ENCODE measurements at regions not wholly inside any gene's neighbourhood (a gene's known extent, or its start where the extent isn't known, plus 50 kb on each side); places are given as distances from the start of the nearest gene placed in this dataset.
A peak's percentile ranks its signal among the peaks of the same experiment; 100 is the strongest.

GRCh38 chr2:150298571-150299305 is 188.7 kb downstream of the RND3 start:
- TF ChIP-seq EP300 (IDR thresholded peaks at IDR 0.05) (no peak), POLR2A (IDR thresholded peaks at IDR 0.05) (no peak), POLR2AphosphoS5 (IDR thresholded peaks at IDR 0.05) (no peak)
- Histone ChIP-seq H3K4me1 (peaks cover 0 to 5% (median 1%) of the 10 kb centered on the region in 4 donors), H3K4me3 (no peak overlapping the region), H3K27me3 (no peaks in the 10 kb centered on the region), H3K27ac (no peak overlapping the region), H3K9me3 (peaks cover 0 to 11% (median 8%) of the 10 kb centered on the region in 4 donors), H3K36me3 (no peaks in the 10 kb centered on the region)
- 52 to 74% (median 53%) methylated on average over 3 of the region's 3 CpGs for WGBS, 5 donors
- intact Hi-C loops (cut with DNase I; ENCODE audit: low total_unique reads): no loop called here
- no peak for DNase-seq

GRCh38 chr2:150296770-150297546 is 190.5 kb downstream of the RND3 start:
- H3K4me3 ChIP-seq: no peak overlapping the region
- no peaks in the 10 kb centered on the region for H3K36me3 ChIP-seq
- H3K27me3 ChIP-seq: no peaks in the 10 kb centered on the region
- peak in 1 of 2 donors; percentile 47 for DNase-seq
- H3K27ac ChIP-seq: no peak overlapping the region
- H3K4me1 ChIP-seq: peaks cover 0 to 5% (median 1%) of the 10 kb centered on the region in 4 donors
- intact Hi-C loops (cut with DNase I; ENCODE audit: low total_unique reads): no loop called here
- TF ChIP-seq POLR2AphosphoS5 (IDR thresholded peaks at IDR 0.05) (no peak), POLR2A (IDR thresholded peaks at IDR 0.05) (no peak), CTCF (IDR thresholded peaks at IDR 0.05) (no peak)
- peaks cover 0 to 4% (median 0%) of the 10 kb centered on the region in 4 donors for H3K9me3 ChIP-seq

- Histone ChIP-seq H3K9me3 (peaks cover 0 to 8% (median 0%) of the 10 kb centered on the region in 4 donors), H3K4me3 (no peak overlapping the region), H3K36me3 (no peaks in the 10 kb centered on the region), H3K27ac (no peak overlapping the region), H3K27me3 (no peaks in the 10 kb centered on the region), H3K4me1 (peaks cover 0 to 5% (median 1%) of the 10 kb centered on the region in 4 donors)
- DNase-seq: no peak
- WGBS, 5 donors: 79 to 89% (median 85%) methylated on average over 2 of the region's 2 CpGs
- TF ChIP-seq CTCF (IDR thresholded peaks at IDR 0.05) (no peak), POLR2AphosphoS5 (IDR thresholded peaks at IDR 0.05) (no peak), POLR2A (IDR thresholded peaks at IDR 0.05) (no peak), EP300 (IDR thresholded peaks at IDR 0.05) (no peak)
- intact Hi-C loops (cut with DNase I; ENCODE audit: low total_unique reads): no loop called here
Observed at GRCh38 chr2:150295544-150295943, 191.9 kb downstream of the RND3 start.

- intact Hi-C loops (cut with DNase I; ENCODE audit: low total_unique reads): no loop called here
- DNase-seq: no peak
- Histone ChIP-seq H3K9me3 (peaks cover 0 to 8% (median 0%) of the 10 kb centered on the region in 4 donors), H3K4me3 (no peak overlapping the region), H3K36me3 (no peaks in the 10 kb centered on the region), H3K27me3 (no peaks in the 10 kb centered on the region), H3K4me1 (peaks cover 0 to 5% (median 1%) of the 10 kb centered on the region in 4 donors), H3K27ac (no peak overlapping the region)
- TF ChIP-seq EP300 (IDR thresholded peaks at IDR 0.05): no peak
- TF ChIP-seq POLR2A (IDR thresholded peaks at IDR 0.05): no peak
- TF ChIP-seq POLR2AphosphoS5 (IDR thresholded peaks at IDR 0.05): no peak
- TF ChIP-seq CTCF (IDR thresholded peaks at IDR 0.05): no peak
- 80 to 93% (median 90%) methylated on average over 4 of the region's 4 CpGs for WGBS, 5 donors
Observed at GRCh38 chr2:150293771-150294170, 193.7 kb downstream of the RND3 start.

Measured in stomach (tissue), 8 donors.